GM19455 (cell line): ENCODE measurements at regions not wholly inside any gene's neighbourhood (a gene's known extent, or its start where the extent isn't known, plus 50 kb on each side); places are given as distances from the start of the nearest gene placed in this dataset.

Source experiments
- ATAC-seq: cut with Tn5 transposase; IDR thresholded peaks from one replicate; pipeline ENCODE4 v1.9.1; 2021; ENCODE audit not compliant: unreplicated experiment

DNA sequence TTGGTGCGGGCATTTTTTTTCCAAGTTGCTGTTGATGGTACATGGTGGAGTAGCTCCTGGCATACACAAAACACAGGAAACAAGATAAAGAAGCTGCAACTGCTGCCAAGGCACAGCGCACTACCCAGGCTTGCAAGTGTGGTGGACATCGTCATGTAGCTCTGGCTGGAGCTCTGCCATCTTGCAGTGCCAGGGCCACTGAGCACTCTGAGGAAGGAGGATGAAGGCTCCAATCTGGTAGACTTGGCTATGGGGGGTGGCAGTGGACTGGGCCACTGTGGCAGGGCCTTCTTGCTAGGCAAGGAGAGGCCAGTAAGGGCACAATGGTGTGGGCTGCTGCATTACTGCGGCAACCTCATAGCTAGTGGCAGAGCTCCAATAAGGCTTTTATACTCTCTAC lies 263.5 kb downstream of the CENPW start:
- ATAC-seq = no peak

DNA sequence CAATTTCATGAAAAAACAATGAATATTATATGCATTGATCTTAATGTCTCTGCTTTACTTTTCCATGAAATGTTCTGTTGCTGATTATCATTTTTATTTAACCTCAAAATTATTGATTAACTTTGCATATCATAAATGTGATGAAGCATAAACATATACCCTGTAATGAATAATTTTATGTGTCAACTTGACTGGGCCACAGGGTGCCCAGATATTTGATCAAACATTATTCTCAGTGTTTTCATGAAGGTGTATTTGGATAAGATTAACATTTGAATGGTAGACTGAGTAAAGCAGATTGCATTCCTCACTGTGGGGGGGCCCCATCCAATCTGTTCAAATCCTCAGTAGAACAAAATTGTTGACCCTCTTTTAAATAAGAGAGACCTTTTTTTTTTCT lies 265.2 kb downstream of the CENPW start:
- ATAC-seq = no peak

DNA sequence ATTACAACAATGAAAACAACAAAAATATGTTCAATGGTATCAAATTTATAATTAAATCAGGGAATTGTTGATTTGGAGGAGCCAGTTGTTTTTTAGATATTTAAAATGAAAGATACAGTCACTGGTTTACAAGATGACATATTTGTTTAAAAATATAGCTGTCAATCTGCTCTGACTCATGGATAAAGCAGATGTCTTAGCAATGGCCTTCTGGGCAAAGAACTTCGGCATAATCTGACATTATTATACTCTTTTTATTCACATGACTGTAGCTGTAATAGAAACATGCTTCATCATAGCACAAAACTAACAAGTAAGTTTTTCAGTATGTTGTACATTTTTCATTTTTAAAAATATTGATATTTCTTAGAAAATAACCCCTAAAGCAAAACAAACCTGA lies 267.4 kb downstream of the CENPW start:
- ATAC-seq = no peak

DNA sequence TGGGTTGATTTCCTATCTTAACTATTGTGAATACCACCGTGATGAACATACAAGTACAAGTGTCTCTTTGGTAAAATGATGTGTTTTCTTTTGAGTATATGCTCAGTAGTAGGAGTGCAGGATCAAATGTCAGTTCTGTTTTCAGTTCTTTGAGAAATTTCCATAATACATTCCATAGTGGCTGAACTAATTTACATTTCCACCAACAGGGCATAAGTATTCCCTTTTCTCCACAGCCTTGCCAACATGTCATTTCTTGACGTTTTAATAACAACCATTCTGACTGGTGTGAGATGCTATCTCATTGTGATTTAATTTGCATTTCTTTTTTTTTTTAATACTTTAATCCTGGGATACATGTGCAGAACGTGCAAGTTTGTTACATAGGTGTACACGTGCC lies 268.8 kb downstream of the CENPW start:
- no peak for ATAC-seq

DNA sequence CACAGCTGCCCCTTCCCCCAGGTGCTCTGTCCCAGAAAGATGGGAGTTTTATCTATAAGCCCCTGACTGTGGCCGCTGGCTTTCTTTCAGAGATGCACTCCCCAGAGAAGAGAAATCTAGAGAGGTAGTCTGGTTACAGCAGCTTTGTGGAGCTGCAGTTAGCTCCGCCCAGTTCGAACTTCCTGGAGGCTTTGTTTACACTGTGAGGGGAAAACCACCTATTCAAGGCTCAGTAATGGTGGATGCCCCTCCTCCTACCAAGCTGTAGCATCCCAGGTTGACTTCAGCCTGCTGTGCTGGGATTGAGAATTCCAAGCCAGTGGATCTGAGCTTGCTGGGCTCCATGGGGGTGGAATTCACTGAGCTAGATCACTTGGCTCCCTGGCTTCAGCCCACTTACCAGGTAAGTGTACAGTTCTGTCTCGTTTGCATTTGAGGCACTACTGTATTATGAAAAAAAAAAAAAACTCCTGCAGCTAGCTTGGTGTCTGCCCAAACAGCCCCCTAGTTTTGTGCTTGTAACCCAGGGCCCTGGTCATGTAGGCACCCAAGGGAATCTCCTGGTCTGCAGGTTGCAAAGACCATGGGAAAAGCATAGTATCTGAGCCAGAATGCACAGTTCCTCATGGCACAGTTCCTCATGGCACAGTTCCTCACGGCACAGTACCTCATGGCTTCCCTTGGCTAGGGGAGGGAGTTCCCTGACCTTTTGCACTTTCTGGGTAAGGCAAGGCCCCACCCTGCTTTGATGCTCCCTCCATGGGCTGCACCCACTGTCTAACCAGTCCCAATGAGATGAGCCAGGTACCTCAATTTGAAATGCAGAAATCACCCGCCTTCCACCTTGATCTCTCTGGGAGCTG lies 275.0 kb downstream of the CENPW start:
- ATAC-seq = no peak

DNA sequence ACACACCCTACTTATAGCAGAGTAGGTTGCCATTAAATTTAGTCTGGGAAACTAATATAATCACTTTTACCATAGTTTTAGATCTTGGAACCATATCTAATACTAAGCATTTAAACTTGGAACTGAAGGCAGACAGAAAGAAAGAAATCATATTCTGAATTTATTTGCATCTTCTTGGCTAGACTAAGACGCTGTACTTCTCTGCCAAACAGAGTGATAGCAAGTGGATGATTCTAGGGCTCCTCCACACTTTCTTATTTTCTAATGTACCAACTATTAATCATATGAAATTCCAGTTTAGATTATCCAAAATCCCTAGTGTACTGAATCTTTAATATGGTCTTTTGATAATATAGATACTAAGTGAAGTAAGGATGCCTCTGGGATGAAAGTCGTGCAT lies 277.0 kb downstream of the CENPW start:
- no peak for ATAC-seq

DNA sequence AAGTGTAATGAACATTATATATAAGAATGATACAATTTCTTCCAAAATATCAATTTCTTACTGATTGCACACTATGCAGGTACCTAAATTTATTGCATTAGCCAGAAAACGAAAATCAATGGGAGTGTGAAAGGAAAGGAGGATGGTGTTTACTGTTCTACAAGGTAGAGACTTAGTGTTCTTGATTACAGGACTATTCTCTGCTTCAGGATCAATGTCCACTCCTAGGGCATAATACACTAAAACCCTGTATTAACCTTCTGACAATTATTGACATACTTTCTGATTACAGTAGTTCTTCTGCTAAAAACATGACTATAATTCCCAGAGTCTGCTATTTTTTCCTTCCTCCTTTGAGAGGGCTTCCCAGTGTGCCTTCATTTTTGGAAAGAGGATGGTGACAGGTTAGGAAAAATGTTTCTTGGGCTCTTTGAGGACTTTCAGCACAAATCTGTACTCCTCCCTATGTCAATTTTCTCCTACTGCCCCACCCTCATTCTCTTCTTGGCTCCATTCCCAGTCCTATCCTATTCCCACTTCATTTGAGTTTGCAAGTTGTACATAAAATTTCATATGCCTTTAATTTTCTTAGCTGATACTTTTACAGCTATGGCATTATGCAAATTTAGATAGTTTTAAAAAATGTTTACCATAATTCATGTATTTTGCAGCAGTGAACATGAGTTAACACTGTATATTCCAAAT lies 278.9 kb downstream of the CENPW start:
- ATAC-seq = no peak

DNA sequence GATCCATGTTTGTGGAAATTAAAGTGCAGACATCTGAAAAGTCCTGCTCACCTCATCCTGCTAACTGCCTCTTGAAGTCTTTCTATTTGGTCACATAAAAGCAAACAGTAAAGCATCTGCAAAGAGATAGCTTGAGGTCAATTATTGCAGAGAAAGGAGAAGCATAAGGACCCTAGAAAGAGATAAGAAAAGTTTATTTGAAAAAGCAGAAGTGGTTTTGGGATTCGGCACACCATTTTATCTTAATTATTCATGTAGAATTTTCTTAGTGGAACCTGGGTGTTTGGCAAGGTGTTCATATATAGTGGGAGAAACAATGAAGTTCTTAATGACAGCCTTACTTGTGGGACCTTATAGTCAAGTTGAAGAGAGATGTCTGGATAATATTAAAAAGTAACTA lies 280.8 kb downstream of the CENPW start:
- ATAC-seq = no peak

DNA sequence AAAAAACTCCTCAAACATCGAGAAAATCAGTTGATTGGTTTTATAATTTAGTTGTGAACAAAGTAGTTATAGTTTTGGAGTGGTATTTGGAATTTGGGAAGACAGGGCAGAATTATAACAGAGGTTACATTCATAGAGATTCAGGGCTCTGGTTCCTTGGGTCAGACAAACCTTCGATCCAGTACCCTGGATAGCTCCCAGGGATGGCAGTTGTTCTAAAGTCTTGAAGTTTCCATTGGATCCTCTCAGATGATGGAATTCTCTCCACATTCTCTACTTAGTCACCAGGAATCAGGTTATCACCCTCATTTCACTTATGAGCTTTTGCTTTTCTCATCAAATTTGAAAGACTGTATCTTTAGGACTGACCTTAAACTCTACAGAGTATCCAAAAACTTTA lies 285.1 kb downstream of the CENPW start:
- ATAC-seq = no peak

DNA sequence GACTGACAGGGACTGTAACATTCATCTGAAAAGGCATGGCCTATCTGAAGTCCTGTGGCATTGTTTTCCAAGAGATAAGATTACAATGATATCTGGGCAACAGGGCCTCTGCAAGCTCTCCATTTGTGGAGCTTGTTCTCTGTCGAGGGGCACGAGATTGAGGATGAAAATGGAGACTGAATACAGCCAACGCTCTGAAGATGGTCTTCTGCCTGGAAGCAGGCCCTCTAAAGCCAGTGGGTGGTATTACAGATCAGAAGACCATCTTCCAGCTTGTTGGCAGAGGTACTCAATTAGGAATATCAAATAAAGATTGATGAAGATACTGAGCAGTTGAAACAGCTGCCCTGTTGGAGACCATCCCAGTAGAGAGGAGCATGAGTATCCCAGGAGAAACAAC lies 288.2 kb downstream of the CENPW start:
- no peak for ATAC-seq

DNA sequence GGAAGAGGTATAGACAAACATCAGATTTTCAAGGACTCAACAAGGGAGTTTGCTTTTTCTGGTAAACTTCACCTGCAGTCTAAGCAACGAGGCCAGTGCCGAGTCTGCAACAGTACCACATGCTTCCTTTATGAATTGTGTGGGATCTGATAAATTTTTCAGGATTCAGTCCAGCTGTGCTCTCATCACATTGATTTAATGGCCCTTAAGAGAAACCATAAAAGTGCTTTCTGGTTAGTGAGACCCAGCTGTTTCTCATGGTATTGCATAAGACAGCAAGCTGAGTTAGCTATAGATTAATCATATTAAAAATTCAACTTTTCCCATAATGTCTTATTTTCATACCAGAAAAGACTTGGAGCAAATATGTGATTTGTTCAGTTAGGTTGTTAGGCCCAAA lies 291.4 kb downstream of the CENPW start:
- no peak for ATAC-seq

DNA sequence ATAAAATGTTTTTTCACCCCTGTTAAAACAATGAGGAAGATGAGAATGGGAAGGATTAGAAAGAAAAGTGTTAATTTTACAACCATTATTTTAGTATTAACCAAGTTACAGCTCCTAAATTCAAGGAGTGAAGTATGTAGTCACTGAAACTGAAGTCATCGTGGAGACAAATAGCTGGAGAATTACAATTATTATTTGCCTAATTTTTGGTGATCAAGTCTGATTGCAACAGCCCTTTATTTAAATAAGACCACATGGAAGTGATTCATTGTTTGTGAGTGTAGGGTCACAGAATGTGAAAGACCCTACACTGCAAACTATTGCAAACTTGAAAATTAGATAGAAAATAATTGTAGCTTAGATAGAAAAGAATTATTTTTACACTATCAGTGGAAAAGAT lies 292.4 kb downstream of the CENPW start:
- ATAC-seq = no peak

DNA sequence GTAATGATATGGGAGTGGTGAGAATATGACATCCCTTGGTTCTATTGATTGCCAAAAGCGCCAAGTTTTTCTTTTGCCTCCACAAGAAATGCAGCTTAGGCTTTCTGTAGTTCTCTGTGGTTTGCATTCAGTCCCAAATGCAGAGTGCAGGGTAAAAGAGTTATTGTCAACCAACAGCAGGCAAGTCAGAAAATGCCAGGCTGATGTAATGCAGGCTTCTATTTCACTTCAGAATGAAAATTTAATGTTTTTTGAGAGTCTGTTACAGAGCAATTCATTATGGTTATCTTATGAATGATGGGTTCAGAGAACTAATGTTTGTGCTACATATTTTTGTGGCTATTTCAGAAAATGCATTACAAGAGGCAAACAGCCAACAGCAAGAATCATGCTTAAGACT lies 293.5 kb downstream of the CENPW start:
- no peak for ATAC-seq

DNA sequence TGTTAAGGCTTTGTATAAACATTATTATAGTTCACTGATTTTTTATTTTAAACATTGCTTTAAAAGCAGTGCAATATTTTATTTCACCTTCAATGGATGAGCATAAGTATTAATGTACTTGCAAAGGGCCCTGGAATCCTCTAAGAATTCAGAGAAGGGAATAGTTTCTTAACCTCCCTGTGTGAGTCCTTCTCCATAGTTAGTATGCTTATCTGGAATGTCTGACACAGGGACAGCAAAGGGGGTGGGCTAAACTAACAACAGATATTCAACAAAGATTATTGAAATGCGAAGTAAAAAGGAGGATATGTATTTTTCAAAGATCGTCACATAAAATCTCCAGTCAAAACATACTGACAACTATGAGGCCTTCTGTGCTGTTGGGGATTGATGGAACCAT lies 300.4 kb downstream of the CENPW start:
- ATAC-seq = no peak

DNA sequence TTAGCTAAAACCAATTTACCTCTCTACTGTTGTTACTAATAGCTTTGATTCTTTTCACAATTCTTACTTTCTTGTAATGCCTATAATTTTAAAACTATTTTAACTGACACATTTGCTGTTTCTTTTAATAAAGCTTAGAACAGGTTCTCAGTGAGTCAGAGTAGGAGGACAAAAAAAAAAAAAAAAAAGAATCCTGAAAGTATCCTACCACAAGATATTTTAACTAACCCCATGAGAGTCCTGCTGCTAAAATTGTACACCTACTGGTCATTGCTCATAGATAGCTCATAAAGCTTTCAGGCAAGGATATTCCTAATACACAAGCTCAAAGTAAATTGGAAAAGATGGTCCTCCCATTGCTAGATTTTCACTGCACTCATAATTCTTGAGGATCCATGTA lies 301.0 kb downstream of the CENPW start:
- ATAC-seq = no peak

DNA sequence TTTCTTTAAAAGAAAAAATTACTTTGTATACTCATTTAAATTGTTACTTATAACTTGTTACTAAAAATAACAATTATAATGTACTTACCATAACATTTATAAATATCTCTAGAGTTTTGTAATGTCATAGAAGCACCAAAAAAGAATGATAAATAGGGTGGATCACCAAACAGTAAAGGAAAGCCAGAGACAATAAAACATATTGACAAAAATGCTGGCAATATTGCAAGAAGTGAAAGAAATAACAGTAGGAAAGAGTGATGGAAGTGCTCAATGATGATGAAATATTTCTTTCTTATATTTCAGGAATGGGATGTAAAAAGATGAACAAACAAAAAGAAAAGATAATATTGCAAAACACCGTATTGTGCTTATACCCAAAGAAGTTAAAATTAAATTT lies 301.7 kb downstream of the CENPW start:
- ATAC-seq = no peak

DNA sequence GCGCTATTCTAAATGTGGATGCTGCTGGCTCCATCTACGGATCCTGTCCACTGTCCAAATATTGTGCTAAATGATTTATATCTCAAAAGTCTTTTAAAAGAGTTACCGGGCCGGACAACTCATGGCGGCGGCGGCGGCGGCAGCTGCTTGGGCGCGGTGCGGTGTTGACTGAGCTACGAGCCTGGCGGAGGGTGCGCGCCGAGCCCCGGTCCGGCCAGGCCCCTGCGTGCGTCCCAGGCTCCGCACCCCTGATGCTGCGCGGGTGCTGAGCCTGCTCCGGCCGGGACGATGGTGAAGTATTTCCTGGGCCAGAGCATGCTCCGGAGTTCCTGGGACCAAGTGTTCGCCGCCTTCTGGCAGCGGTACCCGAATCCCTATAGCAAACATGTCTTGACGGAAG lies 303.4 kb downstream of the CENPW start:
- no peak for ATAC-seq

DNA sequence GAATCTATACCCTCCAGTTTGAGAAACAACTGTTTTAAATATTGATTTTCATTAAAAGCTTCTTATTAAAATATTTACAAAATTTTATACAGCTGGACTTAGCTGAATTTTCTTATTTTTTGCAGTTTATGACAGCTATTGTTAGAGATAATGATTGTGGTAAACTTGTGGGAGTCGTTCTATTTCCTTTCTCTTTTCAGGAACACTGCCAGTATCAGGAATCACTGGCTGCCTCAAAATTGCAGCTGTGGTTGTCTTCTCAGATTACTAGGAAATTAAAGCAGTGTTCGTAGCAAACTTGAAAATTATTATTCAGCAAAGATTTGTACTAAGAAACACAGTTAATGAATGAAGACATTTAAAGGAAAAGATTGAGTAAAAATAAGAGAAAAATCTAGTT lies 311.0 kb downstream of the CENPW start:
- ATAC-seq = no peak

DNA sequence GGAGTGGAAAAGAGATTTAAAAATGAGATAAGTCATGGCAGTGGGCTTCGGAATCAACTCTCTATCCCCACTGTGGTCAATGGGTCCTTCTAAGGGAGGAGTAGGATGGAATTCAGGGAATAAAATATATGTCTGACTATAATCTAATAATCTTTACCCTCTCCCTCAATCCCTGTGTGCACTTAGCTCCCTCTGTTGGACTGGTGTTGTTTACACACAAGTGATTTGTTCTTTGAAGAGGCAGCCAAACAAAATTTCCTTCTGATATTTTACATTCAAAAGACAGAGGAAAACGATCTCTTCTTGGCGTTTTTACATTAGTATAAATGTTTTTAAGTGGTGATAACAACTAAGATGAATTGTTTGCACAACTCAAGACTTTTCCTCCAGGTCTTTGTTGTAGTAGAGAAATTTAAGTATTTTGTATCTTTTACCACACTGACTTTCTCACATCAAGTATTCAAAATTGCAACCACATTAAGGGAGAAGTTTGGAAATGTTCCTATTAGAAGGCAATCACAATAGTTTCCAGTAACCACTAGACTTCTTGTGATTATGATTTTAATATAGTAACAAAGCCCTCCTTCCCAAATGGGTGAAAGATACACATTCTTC lies 317.8 kb downstream of the CENPW start:
- no peak for ATAC-seq

DNA sequence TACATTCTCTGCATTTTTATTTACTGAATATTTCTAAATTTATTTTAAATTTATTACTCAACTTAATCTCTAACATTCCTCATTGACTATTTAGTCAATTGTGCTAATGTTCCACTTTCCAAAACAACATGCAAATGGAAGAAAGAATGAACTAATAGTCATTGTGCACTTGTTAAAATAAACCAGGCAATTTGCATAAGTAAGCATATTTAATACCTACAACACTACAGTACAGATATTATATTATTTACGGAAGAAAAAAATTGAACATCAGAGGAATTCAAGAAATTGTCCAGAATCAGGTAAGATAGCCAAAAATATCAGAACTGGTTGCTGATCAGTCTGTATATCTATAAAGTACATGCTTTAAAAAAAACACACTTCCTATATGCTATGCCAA lies 320.5 kb downstream of the CENPW start:
- no peak for ATAC-seq

DNA sequence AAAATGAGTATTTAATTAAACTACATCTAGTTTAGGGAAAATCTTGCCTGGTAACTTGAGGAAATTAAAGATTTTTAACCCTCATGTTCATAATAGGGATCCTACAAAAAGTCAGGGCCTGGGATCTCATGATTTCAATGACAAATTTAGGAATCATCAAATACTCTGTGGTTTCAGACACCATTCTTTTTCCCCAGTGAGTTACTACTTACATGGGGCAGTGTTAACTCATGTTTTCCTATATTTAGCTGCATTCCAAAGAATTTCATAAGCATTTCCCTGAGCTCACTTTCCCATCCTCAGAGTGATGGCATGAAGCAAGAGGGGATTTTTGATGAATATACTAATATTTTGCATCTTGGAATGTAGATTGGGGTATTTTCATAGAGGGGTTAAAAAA lies 321.7 kb downstream of the CENPW start:
- no peak for ATAC-seq

DNA sequence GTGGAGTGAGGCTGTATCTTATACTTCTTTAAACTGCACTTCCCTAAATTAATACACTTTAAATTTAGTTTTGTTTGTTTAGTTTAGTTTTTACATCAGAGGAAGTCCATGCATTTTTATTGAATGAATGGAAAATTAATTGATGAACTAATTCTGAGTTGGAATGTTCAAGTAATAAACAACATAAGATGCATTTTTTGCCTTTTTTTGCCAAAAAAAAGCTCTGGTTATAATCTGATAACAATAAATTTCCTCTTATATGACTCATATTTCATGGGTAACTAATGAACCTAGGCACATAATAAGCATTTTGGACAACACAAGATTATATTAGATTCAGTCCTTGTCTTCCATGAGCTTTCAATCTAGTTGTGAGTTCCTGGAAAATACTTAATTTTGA lies 323.1 kb downstream of the CENPW start:
- ATAC-seq = no peak
